Osteocyte (in vitro differentiated cells): ENCODE measurements at regions not wholly inside any gene's neighbourhood (a gene's known extent, or its start where the extent isn't known, plus 50 kb on each side); places are given as distances from the start of the nearest gene placed in this dataset.

Experiments
- DNase-seq: peaks from one replicate; pipeline ENCODE4 v3.0.0; 2021; ENCODE audit warnings: mixed read lengths; ENCODE audit not compliant: unreplicated experiment; ENCODE audit errors: extremely low spot score
- H3K27ac Mint-ChIP-seq: one replicate; pipeline ENCODE4 v1.8.0; 2021; ENCODE audit warnings: mild to moderate bottlenecking, mixed read lengths; ENCODE audit not compliant: unreplicated experiment
- H3K27me3 Mint-ChIP-seq: one replicate; pipeline ENCODE4 v1.8.0; 2021; ENCODE audit warnings: mixed read lengths; ENCODE audit not compliant: unreplicated experiment
- H3K36me3 Mint-ChIP-seq: one replicate; pipeline ENCODE4 v1.8.0; 2021; ENCODE audit warnings: mixed read lengths; ENCODE audit not compliant: unreplicated experiment
- H3K4me1 Mint-ChIP-seq: one replicate; pipeline ENCODE4 v1.8.0; 2021; ENCODE audit warnings: mixed read lengths; ENCODE audit not compliant: unreplicated experiment
- H3K4me3 Mint-ChIP-seq: one replicate; pipeline ENCODE4 v1.8.0; 2021; ENCODE audit warnings: mild to moderate bottlenecking, moderate library complexity, mixed read lengths; ENCODE audit not compliant: unreplicated experiment
- H3K9me3 Mint-ChIP-seq: one replicate; pipeline ENCODE4 v1.8.0; 2021; ENCODE audit warnings: mixed read lengths; ENCODE audit not compliant: unreplicated experiment
- CTCF ChIP-seq: fragments of 200-600 bp; sonication (generic); IDR thresholded peaks from 2 replicates; pipeline ENCODE4 v1.5.0; 2021; ENCODE audit warnings: antibody characterized with exemption, mild to moderate bottlenecking, moderate library complexity

- DNase-seq = no peak
- no peak overlapping the region for H3K27ac Mint-ChIP-seq
- TF ChIP-seq CTCF = no peak
- peaks cover 28% of the 10 kb centered on the region for H3K9me3 Mint-ChIP-seq
- H3K4me3 Mint-ChIP-seq = no peak overlapping the region
- H3K4me1 Mint-ChIP-seq = no peaks in the 10 kb centered on the region
- no peaks in the 10 kb centered on the region for H3K27me3 Mint-ChIP-seq
- no peaks in the 10 kb centered on the region for H3K36me3 Mint-ChIP-seq
These were observed 830.5 kb downstream of the IGSF11 start for GRCh38 chr3:118204052-118204656.

- TF ChIP-seq CTCF = no peak
- no peak for DNase-seq
- no peaks in the 10 kb centered on the region for H3K36me3 Mint-ChIP-seq
- no peaks in the 10 kb centered on the region for H3K27me3 Mint-ChIP-seq
- no peak overlapping the region for H3K4me3 Mint-ChIP-seq
- H3K9me3 Mint-ChIP-seq = peaks cover 7% of the 10 kb centered on the region
- no peak overlapping the region for H3K27ac Mint-ChIP-seq
- no peaks in the 10 kb centered on the region for H3K4me1 Mint-ChIP-seq
These were observed 827.4 kb downstream of the IGSF11 start for GRCh38 chr3:118207271-118207670.

- Mint-ChIP-seq H3K36me3 (no peaks in the 10 kb centered on the region), H3K27me3 (peaks cover under 1% of the 10 kb centered on the region), H3K27ac (no peak overlapping the region), H3K9me3 (peaks cover under 1% of the 10 kb centered on the region), H3K4me1 (no peaks in the 10 kb centered on the region), H3K4me3 (no peak overlapping the region)
- no peak for TF ChIP-seq CTCF
- no peak for DNase-seq
These were observed 826.0 kb downstream of the IGSF11 start for GRCh38 chr3:118208642-118209041.

GRCh38 chr3:118213892-118214291, 820.8 kb downstream of the IGSF11 start:
- H3K27ac Mint-ChIP-seq = no peak overlapping the region
- H3K4me1 Mint-ChIP-seq = no peaks in the 10 kb centered on the region

GRCh38 chr3:118226206-118226605, 808.4 kb downstream of the IGSF11 start:
- H3K9me3 Mint-ChIP-seq = peaks cover 8% of the 10 kb centered on the region
- no peaks in the 10 kb centered on the region for H3K27me3 Mint-ChIP-seq
- no peaks in the 10 kb centered on the region for H3K4me1 Mint-ChIP-seq
- no peak for DNase-seq
- no peak for TF ChIP-seq CTCF
- no peak overlapping the region for H3K4me3 Mint-ChIP-seq
- H3K36me3 Mint-ChIP-seq = no peaks in the 10 kb centered on the region
- no peak overlapping the region for H3K27ac Mint-ChIP-seq

More at GRCh38 chr3:118213892-118214291, 820.8 kb downstream of the IGSF11 start:
- no peaks in the 10 kb centered on the region for H3K36me3 Mint-ChIP-seq
- no peaks in the 10 kb centered on the region for H3K9me3 Mint-ChIP-seq
- no peak for TF ChIP-seq CTCF
- H3K4me3 Mint-ChIP-seq = no peak overlapping the region
- peaks cover 2% of the 10 kb centered on the region for H3K27me3 Mint-ChIP-seq
- DNase-seq = no peak
